Fibroblast of pulmonary artery (primary cell): ENCODE measurements at regions not wholly inside any gene's neighbourhood (a gene's known extent, or its start where the extent isn't known, plus 50 kb on each side); places are given as distances from the start of the nearest gene placed in this dataset.

Experiments
- DNase-seq: peaks from one replicate; pipeline ENCODE4 v3.0.0-alpha.2; 2010; ENCODE audit warnings: low read depth
- H3K4me3 ChIP-seq: replicated peaks from 2 replicates; pipeline ENCODE4 v1.5.1; 2011; ENCODE audit warnings: low read depth, mild to moderate bottlenecking, control low read depth, low read length, moderate library complexity
- CTCF ChIP-seq: IDR thresholded peaks from 2 replicates; pipeline ENCODE4 v1.5.1; 2011; ENCODE audit warnings: mild to moderate bottlenecking, control low read depth, low read length, inconsistent platforms; ENCODE audit errors: missing control alignments

DNA sequence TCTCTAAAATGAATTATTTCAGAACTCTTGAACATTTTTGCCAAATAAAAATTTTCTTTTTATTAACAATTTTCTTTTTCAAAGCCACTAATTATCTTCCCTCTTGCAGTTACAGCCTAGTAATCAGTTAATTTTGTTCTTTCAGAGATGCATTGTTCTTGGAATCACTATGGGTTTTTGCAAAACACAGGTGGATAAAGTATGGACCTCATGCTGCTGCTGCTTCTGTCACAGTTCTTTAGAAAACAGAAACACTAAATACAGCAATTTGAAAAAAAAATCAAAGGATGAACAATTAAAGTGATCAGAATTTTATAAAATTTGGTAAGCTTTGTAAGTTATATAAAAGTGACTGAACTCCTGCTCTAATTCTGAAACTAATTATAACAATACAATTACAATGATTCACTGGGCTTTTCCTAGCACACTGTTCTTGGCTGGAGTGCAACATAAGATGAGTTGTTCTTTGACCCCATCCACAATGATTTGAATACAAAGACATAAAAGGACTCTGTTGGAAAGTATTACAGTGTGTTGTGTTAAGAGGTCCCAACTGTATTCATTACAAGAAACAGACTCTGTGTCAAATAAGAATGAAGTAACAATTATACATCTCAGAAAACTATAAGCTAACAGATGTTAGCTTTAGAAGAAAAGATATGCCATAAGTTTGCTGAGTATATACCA is 59.4 kb upstream of the GK2 start:
- DNase-seq, result peak; percentile 55
- no peak overlapping the region for H3K4me3 ChIP-seq
- TF ChIP-seq CTCF, result no peak

DNA sequence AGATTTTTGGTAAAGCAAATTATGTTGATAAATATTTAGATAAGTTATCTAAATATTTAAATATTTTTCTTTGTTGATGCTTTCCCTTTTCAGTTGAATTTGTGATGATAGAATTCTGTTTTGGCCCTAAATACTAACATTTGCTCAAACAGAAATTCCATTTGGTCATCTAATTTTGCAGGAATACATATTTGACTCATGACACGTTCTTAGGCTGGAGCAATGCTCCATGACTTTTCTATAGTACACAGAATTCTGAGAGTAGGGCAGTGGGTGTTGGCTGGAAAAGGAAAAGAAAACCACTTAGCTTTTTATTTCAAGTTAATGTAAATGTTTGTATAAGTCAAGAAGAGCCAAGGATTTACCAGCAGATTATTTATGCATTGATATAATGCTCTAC is 58.6 kb upstream of the GK2 start:
- DNase-seq, result peak; percentile 34
- no peak for TF ChIP-seq CTCF
- no peak overlapping the region for H3K4me3 ChIP-seq
